ENCODE measurements at regions not wholly inside any gene's neighbourhood (a gene's known extent, or its start where the extent isn't known, plus 50 kb on each side); places are given as distances from the start of the nearest gene placed in this dataset.

- Histone ChIP-seq H3K79me2 (ENCODE audit: control insufficient read depth, low read length) (no peaks in the 10 kb centered on the region), H3K4me2 (ENCODE audit: low read length) (no peak overlapping the region), H3K36me3 (ENCODE audit: control insufficient read depth, low read length) (no peaks in the 10 kb centered on the region), H3K27ac (ENCODE audit: low read depth, low read length) (no peak overlapping the region), H3K4me1 (ENCODE audit: control insufficient read depth, low read length) (no peaks in the 10 kb centered on the region), H3K27me3 (ENCODE audit: control insufficient read depth, low read length) (no peaks in the 10 kb centered on the region), H3F3A (ENCODE audit: control insufficient read depth, insufficient read depth) (no peaks in the 10 kb centered on the region), H4K20me1 (ENCODE audit: control insufficient read depth, insufficient read depth, low read depth, low read length) (no peaks in the 10 kb centered on the region), H3K9me2 (replicated peaks; ENCODE audit: control insufficient read depth, low read length) (no peaks in the 10 kb centered on the region), H3K4me3 (ENCODE audit: low read length) (no peak overlapping the region), H3K9me3 (ENCODE audit: control insufficient read depth, insufficient read depth, low read length) (no peaks in the 10 kb centered on the region)
- TF ChIP-seq CTCF (IDR thresholded peaks at IDR 0.05; ENCODE audit: low read depth, low read length, poor library complexity, severe bottlenecking) (no peak), EZH2phosphoT487 (IDR thresholded peaks at IDR 0.05; ENCODE audit: borderline replicate concordance, low read length) (no peak)
These were observed 553.7 kb upstream of the ARRDC4 start for GRCh38 chr15:97406841-97407240.

GRCh38 chr15:97410897-97411575 is 549.5 kb upstream of the ARRDC4 start:
- H3K9me3 ChIP-seq (ENCODE audit: control insufficient read depth, insufficient read depth, low read length) = no peaks in the 10 kb centered on the region
- H3K4me2 ChIP-seq (ENCODE audit: low read length) = no peak overlapping the region
- H3K27me3 ChIP-seq (ENCODE audit: control insufficient read depth, low read length) = no peaks in the 10 kb centered on the region
- no peaks in the 10 kb centered on the region for H3K79me2 ChIP-seq (ENCODE audit: control insufficient read depth, low read length)
- TF ChIP-seq EZH2phosphoT487 (IDR thresholded peaks at IDR 0.05; ENCODE audit: borderline replicate concordance, low read length) (no peak), CTCF (IDR thresholded peaks at IDR 0.05; ENCODE audit: low read depth, low read length, poor library complexity, severe bottlenecking) (no peak)
- no peak overlapping the region for H3K4me3 ChIP-seq (ENCODE audit: low read length)
- H3F3A ChIP-seq (ENCODE audit: control insufficient read depth, insufficient read depth) = no peaks in the 10 kb centered on the region
- H3K36me3 ChIP-seq (ENCODE audit: control insufficient read depth, low read length) = no peaks in the 10 kb centered on the region
- H4K20me1 ChIP-seq (ENCODE audit: control insufficient read depth, insufficient read depth, low read depth, low read length) = no peaks in the 10 kb centered on the region
- H3K9me2 ChIP-seq (replicated peaks; ENCODE audit: control insufficient read depth, low read length) = no peaks in the 10 kb centered on the region
- H3K4me1 ChIP-seq (ENCODE audit: control insufficient read depth, low read length) = no peaks in the 10 kb centered on the region
- H3K27ac ChIP-seq (ENCODE audit: low read depth, low read length) = no peak overlapping the region

GRCh38 chr15:97420130-97420529 is 540.4 kb upstream of the ARRDC4 start:
- H4K20me1 ChIP-seq (ENCODE audit: control insufficient read depth, insufficient read depth, low read depth, low read length) = no peaks in the 10 kb centered on the region
- no peak overlapping the region for H3K27ac ChIP-seq (ENCODE audit: low read depth, low read length)
- H3K27me3 ChIP-seq (ENCODE audit: control insufficient read depth, low read length) = no peaks in the 10 kb centered on the region
- H3K4me3 ChIP-seq (ENCODE audit: low read length) = no peak overlapping the region
- no peaks in the 10 kb centered on the region for H3K9me2 ChIP-seq (replicated peaks; ENCODE audit: control insufficient read depth, low read length)
- H3K79me2 ChIP-seq (ENCODE audit: control insufficient read depth, low read length) = no peaks in the 10 kb centered on the region
- H3K36me3 ChIP-seq (ENCODE audit: control insufficient read depth, low read length) = no peaks in the 10 kb centered on the region
- H3K4me2 ChIP-seq (ENCODE audit: low read length) = no peak overlapping the region
- H3F3A ChIP-seq (ENCODE audit: control insufficient read depth, insufficient read depth) = no peaks in the 10 kb centered on the region
- no peaks in the 10 kb centered on the region for H3K4me1 ChIP-seq (ENCODE audit: control insufficient read depth, low read length)
- no peaks in the 10 kb centered on the region for H3K9me3 ChIP-seq (ENCODE audit: control insufficient read depth, insufficient read depth, low read length)
- TF ChIP-seq CTCF (IDR thresholded peaks at IDR 0.05; ENCODE audit: low read depth, low read length, poor library complexity, severe bottlenecking) = no peak
- TF ChIP-seq EZH2phosphoT487 (IDR thresholded peaks at IDR 0.05; ENCODE audit: borderline replicate concordance, low read length) = no peak
